ENCODE measurements at regions not wholly inside any gene's neighbourhood (a gene's known extent, or its start where the extent isn't known, plus 50 kb on each side); places are given as distances from the start of the nearest gene placed in this dataset.
"Not testable (repeated sequence)": the region's sequence is repeated elsewhere in the genome, so short reads cannot be mapped to it uniquely, and the experiment has no call there.

- DNase-seq = peak; percentile 11
- in situ Hi-C loops (cut with HindIII; ENCODE audit: low pct_ligation_motif_present, low pct_unique_long_range_greater_than_20kb, low sequenced_read_pairs) = no loop called here
These were observed 117.5 kb downstream of the BOD1 start for GRCh38 chr5:173498739-173499470.

DNA sequence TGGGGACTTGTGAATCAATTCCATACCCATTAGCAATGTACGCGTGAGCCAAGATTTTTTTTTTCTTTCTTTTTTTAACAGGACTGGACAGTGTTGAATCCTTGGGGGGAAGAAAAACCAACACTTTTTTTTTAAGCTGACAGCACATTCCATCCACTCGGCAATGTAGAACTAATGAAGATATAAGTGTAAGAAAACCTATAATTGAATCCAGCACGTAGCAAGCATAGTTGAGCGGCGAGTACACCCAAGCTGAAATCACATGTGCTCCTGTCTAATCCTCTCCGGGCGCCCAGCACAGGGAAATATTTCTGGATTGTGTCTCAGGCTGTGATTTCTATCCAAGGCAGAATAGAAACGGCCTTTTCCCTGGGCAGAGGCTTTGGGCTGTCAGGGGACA is 118.2 kb downstream of the BOD1 start:
- peak; percentile 55 for DNase-seq
- in situ Hi-C loops (cut with HindIII; ENCODE audit: low pct_ligation_motif_present, low pct_unique_long_range_greater_than_20kb, low sequenced_read_pairs) = no loop called here

GRCh38 chr5:173497685-173498084 is 118.8 kb downstream of the BOD1 start:
- no peak for DNase-seq
- in situ Hi-C loops (cut with HindIII; ENCODE audit: low pct_ligation_motif_present, low pct_unique_long_range_greater_than_20kb, low sequenced_read_pairs) = no loop called here

DNA sequence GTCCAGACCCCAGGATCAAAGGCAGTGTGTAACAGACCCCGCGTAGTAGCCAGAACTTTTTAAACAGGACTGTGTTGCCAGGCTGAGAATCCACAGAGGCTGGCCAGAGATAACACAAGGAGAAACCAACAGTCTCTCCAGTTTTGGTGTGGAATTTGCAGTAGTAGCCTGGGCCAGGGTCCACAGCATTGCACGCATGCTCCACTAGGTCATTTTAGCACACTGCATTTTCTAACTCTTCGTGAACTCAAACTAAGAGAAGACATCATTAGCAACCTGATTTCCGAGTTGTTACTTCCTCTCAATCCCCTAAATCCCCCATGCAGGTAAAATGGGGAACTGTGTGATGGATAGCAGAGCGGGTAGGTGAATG is 119.6 kb downstream of the BOD1 start:
- in situ Hi-C loops (cut with HindIII; ENCODE audit: low pct_ligation_motif_present, low pct_unique_long_range_greater_than_20kb, low sequenced_read_pairs) = no loop called here
- no peak for DNase-seq

DNA sequence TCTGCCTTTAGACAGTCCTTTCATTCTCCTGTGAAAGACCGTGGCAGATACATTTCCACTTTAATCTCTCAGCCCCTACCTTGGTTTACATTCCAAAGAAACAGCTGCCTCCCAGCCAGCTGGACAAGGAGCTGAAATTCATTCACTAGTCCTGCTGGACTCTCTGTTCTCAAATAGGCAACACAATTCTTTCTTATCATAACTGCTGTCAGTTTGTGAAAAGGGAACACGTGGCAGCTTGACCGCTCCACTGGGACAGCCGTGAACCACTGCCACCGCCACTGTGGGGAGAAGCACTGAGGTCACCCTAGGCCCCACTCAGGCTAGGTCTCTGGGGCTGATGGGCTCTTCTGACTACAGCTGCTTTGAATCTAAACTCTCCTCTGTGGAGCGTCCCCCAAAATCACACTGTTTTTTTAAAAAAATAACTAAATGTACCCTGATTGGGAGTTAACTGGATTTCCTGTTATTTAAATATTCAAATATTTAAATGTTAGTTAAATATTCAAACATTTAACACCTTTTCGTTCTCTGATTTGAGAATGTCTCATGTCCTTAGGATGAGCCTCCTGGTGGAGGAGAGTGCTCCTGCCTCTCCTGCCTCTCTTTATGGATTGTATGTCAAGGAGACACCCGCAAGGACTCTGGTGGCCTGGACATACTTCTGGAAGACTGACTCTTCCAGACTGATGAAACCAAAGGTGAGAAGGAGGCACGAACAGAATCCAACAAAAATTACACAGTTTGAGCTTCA is 120.1 kb downstream of the BOD1 start:
- in situ Hi-C loops (cut with HindIII; ENCODE audit: low pct_ligation_motif_present, low pct_unique_long_range_greater_than_20kb, low sequenced_read_pairs) = no loop called here
- DNase-seq = no peak

DNA sequence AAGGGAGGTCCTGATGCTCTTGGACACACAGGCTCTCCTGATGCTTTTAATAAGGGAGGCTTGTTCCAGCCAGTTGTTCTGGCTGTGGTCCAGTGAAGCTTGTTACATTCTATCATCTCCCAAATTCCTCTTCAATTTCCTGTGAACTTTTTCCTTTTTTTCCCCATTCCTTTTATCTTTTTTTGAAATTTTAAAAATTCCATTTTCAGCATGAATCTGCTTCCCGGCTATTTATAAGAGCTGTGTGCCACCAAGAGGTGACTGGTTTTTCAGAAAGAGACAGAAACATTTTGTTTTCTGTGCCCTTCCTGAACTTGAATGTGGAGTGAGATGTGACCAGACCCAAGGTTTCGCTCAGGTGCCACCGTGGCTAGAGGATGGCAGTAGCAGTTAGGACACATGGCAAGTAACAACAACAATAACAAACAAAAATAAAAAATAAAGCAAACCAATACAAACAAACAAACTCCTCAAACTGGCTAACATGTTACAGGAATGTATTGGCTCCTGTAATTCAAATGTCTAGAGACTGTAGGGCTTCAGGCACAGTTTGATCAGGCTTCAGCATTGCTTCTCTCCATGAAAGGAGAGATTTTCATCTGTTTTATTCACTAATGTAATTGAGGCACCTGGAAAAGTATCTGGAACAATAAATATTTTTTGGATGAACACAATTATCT is 121.1 kb downstream of the BOD1 start:
- DNase-seq = no peak
- in situ Hi-C loops (cut with HindIII; ENCODE audit: low pct_ligation_motif_present, low pct_unique_long_range_greater_than_20kb, low sequenced_read_pairs) = no loop called here

DNA sequence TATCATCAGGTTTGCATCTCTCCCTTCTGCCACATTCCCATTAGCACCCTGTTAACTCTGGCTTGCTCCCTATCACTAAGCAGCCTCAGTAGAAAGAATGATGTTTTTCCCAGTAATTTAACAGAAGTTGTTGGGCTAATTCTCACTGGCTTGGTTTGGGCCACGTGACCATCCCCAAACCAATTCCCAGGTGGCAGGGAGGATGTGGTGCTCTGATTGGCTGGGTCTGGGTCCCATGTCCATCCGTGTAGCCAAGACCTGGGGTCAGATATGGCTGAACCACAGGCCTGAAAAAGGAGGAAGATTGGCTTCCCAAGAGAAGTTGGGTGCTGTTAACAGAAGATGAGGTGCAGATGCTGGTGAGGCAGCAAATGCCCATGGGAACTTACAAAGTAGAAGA is 122.0 kb downstream of the BOD1 start:
- no peak for DNase-seq
- in situ Hi-C loops (cut with HindIII; ENCODE audit: low pct_ligation_motif_present, low pct_unique_long_range_greater_than_20kb, low sequenced_read_pairs) = no loop called here

DNA sequence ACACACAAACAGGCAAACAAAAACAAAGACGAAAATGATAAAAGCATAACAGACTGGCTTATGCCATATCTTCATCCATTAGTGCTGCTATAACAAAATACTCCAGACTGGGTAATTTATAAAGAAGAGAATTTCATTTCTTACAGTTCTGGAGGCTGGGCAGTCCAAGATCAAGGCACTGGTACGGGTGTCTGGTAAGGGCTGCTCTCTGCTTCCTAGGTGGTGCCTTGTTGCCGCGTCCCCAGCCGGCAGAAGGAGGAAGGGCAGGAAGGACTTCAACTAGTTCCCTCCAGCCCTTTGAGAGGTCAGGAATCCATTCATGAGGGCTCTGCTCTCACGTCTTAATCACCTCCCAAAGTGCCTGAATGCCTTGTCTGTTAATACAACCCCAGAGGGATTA is 122.6 kb downstream of the BOD1 start:
- in situ Hi-C loops (cut with HindIII; ENCODE audit: low pct_ligation_motif_present, low pct_unique_long_range_greater_than_20kb, low sequenced_read_pairs) = no loop called here
- no peak for DNase-seq

DNA sequence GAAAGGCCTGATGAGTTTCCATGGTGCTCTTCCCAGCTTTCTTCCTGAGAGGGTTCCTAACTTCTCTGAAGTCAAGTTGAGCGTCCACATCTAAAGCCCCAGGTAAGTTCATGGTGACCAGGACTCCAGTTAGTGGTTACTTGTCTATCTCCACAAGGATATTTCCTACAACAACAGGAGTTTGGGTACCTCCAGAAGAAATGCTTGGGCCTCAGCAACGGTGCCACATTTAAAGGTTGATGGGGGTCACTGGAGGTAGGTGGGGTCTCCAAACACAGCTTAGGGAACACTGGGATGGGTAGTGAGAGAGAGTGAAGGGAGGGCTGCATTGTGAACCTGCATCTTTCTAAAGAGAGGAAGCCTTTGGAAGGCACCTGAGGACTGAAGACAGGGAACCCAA is 123.4 kb downstream of the BOD1 start:
- in situ Hi-C loops (cut with HindIII; ENCODE audit: low pct_ligation_motif_present, low pct_unique_long_range_greater_than_20kb, low sequenced_read_pairs) = no loop called here
- DNase-seq = no peak

GRCh38 chr5:173490681-173491080 is 125.8 kb downstream of the BOD1 start:
- DNase-seq = no peak
- in situ Hi-C loops (cut with HindIII; ENCODE audit: low pct_ligation_motif_present, low pct_unique_long_range_greater_than_20kb, low sequenced_read_pairs) = no loop called here

GRCh38 chr5:173488144-173488543 is 128.3 kb downstream of the BOD1 start:
- in situ Hi-C loops (cut with HindIII; ENCODE audit: low pct_ligation_motif_present, low pct_unique_long_range_greater_than_20kb, low sequenced_read_pairs) = no loop called here
- DNase-seq = no peak

DNA sequence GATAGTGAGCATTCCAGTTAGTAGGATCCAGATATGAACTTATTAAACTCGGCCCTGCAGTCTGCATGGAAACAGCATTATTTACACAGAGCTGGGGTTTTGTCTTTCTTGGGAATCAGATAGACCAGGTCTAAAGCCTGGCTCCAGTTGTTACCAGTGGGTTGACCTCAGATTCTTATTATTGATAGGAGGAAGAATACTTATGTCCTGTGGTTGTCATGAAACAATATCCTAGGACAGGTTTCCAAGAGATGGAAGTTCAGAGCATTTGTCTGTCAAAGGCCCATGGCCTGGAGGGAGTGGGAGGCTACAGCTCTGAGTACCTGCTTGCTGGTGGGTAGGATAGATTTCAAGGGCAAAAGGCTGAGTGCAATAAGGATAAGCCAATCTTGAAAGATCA is 129.2 kb downstream of the BOD1 start:
- no peak for DNase-seq
- in situ Hi-C loops (cut with HindIII; ENCODE audit: low pct_ligation_motif_present, low pct_unique_long_range_greater_than_20kb, low sequenced_read_pairs) = no loop called here

DNA sequence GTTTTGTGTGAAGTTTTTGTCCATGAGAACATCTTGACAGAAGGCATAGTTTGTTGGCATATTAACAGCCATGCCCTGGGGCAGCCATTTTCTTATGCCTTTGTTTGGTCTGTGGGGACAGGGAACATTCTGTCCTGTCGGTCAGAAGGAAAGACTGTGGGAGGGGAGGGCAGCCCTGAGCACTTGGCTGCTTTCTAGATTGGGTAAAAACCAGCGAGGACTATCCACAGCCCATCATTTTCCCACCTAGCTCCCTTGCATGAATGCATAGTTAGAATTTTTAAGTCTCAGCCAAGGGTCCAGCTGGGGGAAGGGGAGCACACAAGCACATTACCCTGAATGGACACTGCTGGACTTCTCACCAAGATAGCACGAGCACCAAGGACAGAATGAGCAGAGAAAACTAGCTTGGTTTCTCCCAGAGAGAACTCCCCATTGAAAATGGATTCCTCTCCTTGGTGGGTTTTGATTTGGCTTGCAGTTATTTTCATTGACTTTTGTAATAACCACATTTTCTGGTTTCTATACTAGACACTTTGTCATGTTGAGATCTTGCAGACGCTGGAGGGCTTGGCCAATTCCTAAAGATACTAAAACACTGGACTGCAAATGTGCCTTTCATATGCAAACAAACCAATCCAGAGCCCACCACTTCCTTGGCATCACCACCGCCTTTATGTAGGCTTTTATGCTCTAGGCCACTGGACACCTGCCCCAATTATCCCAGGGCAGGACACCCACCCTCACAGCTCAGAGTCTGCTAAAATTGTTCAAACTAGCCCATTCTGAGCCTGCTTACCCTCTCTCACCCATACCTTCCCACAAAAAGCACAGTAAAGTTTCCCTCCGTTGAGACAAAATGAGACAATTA is 129.9 kb downstream of the BOD1 start:
- in situ Hi-C loops (cut with HindIII; ENCODE audit: low pct_ligation_motif_present, low pct_unique_long_range_greater_than_20kb, low sequenced_read_pairs) = no loop called here
- DNase-seq = no peak

- in situ Hi-C loops (cut with HindIII; ENCODE audit: low pct_ligation_motif_present, low pct_unique_long_range_greater_than_20kb, low sequenced_read_pairs) = no loop called here
- DNase-seq = no peak
These were observed 131.9 kb downstream of the BOD1 start for GRCh38 chr5:173484569-173484968.

GRCh38 chr5:173483599-173483998 is 132.9 kb downstream of the BOD1 start:
- in situ Hi-C loops (cut with HindIII; ENCODE audit: low pct_ligation_motif_present, low pct_unique_long_range_greater_than_20kb, low sequenced_read_pairs); DNase-seq: not testable (repeated sequence)

- in situ Hi-C loops (cut with HindIII; ENCODE audit: low pct_ligation_motif_present, low pct_unique_long_range_greater_than_20kb, low sequenced_read_pairs) = no loop called here
- no peak for DNase-seq
These were observed 133.3 kb downstream of the BOD1 start for GRCh38 chr5:173483160-173483559.

GRCh38 chr5:173481821-173482220 is 134.6 kb downstream of the BOD1 start:
- in situ Hi-C loops (cut with HindIII; ENCODE audit: low pct_ligation_motif_present, low pct_unique_long_range_greater_than_20kb, low sequenced_read_pairs) = no loop called here
- no peak for DNase-seq

DNA sequence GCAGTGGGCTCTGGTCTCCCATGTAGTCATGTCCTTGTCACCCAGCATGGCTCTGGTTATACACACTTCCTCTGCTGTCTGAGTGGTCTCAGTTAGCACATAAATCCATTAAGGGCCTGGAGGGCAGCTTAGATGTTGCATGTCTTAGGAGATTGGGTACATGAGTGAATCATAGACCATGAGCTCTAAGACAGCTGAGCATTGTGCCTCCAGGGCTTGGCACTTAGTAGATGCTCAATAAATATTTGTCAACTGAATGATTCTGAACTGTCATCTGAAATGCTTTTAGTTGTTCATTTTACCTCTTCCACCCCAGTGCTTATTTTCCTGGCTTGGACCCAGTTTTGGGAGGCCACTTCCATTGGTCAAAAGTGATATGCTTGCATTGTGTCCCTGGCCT is 135.6 kb downstream of the BOD1 start:
- no peak for DNase-seq
- in situ Hi-C loops (cut with HindIII; ENCODE audit: low pct_ligation_motif_present, low pct_unique_long_range_greater_than_20kb, low sequenced_read_pairs) = no loop called here

- no peak for DNase-seq
- in situ Hi-C loops (cut with HindIII; ENCODE audit: low pct_ligation_motif_present, low pct_unique_long_range_greater_than_20kb, low sequenced_read_pairs) = no loop called here
These were observed 136.7 kb downstream of the BOD1 start for GRCh38 chr5:173479711-173480110.
